ENCODE measurements at regions not wholly inside any gene's neighbourhood (a gene's known extent, or its start where the extent isn't known, plus 50 kb on each side); places are given as distances from the start of the nearest gene placed in this dataset.
"Not testable (repeated sequence)": the region's sequence is repeated elsewhere in the genome, so short reads cannot be mapped to it uniquely, and the experiment has no call there.

- Histone ChIP-seq H3K27me3 (no peaks in the 10 kb centered on the region), H3K4me3 (no peak overlapping the region), H3K4me1 (no peaks in the 10 kb centered on the region), H3K36me3 (no peaks in the 10 kb centered on the region), H3K27ac (no peak overlapping the region), H3K9me3 (no peaks in the 10 kb centered on the region)
- DNase-seq (ENCODE audit: low spot score in 2 of 2), result no peak
- TF ChIP-seq POLR2AphosphoS5 (IDR thresholded peaks at IDR 0.05), result no peak
- no peak for TF ChIP-seq EP300 (IDR thresholded peaks at IDR 0.05)
- TF ChIP-seq CTCF (IDR thresholded peaks at IDR 0.05), result no peak
- TF ChIP-seq POLR2A (IDR thresholded peaks at IDR 0.05), result no peak
- WGBS, result 76% methylated on average over 6 of the region's 6 CpGs
Measured at GRCh38 chr9:7561527-7562080, 238.0 kb downstream of the DMAC1 start.

- 44% methylated on average over 5 of the region's 5 CpGs for WGBS
- no peak for DNase-seq (ENCODE audit: low spot score in 2 of 2)
- Histone ChIP-seq H3K9me3 (no peaks in the 10 kb centered on the region), H3K4me1 (no peaks in the 10 kb centered on the region), H3K4me3 (no peak overlapping the region), H3K27me3 (no peaks in the 10 kb centered on the region), H3K27ac (no peak overlapping the region), H3K36me3 (no peaks in the 10 kb centered on the region)
- TF ChIP-seq POLR2A (IDR thresholded peaks at IDR 0.05) (no peak), EP300 (IDR thresholded peaks at IDR 0.05) (no peak), CTCF (IDR thresholded peaks at IDR 0.05) (no peak), POLR2AphosphoS5 (IDR thresholded peaks at IDR 0.05) (no peak)
Measured at GRCh38 chr9:7560669-7561305, 238.8 kb downstream of the DMAC1 start.

- H3K4me3 ChIP-seq, result no peak overlapping the region
- WGBS, result 74% methylated on average over 2 of the region's 2 CpGs
Measured at GRCh38 chr9:7554699-7555098, 244.9 kb downstream of the DMAC1 start.

GRCh38 chr9:7552706-7553105, 246.9 kb downstream of the DMAC1 start:
- H3K9me3 ChIP-seq; H3K27ac ChIP-seq; H3K4me1 ChIP-seq; H3K36me3 ChIP-seq; H3K27me3 ChIP-seq; DNase-seq (ENCODE audit: low spot score in 2 of 2); H3K4me3 ChIP-seq: not testable (repeated sequence)
- WGBS, result 76% methylated on average over 1 of the region's 1 CpG

More at GRCh38 chr9:7554699-7555098, 244.9 kb downstream of the DMAC1 start:
- Histone ChIP-seq H3K4me1 (no peaks in the 10 kb centered on the region), H3K27me3 (no peaks in the 10 kb centered on the region), H3K36me3 (no peaks in the 10 kb centered on the region), H3K27ac (no peak overlapping the region), H3K9me3 (no peaks in the 10 kb centered on the region)
- DNase-seq (ENCODE audit: low spot score in 2 of 2), result no peak
- TF ChIP-seq POLR2A (IDR thresholded peaks at IDR 0.05) (no peak), EP300 (IDR thresholded peaks at IDR 0.05) (no peak), CTCF (IDR thresholded peaks at IDR 0.05) (no peak), POLR2AphosphoS5 (IDR thresholded peaks at IDR 0.05) (no peak)

- Histone ChIP-seq H3K27me3 (peaks cover 4% of the 10 kb centered on the region), H3K27ac (no peak overlapping the region), H3K9me3 (no peaks in the 10 kb centered on the region), H3K4me3 (no peak overlapping the region), H3K36me3 (no peaks in the 10 kb centered on the region), H3K4me1 (no peaks in the 10 kb centered on the region)
- 63% methylated on average over 1 of the region's 3 CpGs for WGBS
- TF ChIP-seq POLR2A (IDR thresholded peaks at IDR 0.05), result no peak
- no peak for TF ChIP-seq CTCF (IDR thresholded peaks at IDR 0.05)
- no peak for TF ChIP-seq POLR2AphosphoS5 (IDR thresholded peaks at IDR 0.05)
- no peak for TF ChIP-seq EP300 (IDR thresholded peaks at IDR 0.05)
- DNase-seq (ENCODE audit: low spot score in 2 of 2), result no peak
Measured at GRCh38 chr9:7549249-7549648, 250.3 kb downstream of the DMAC1 start.

GRCh38 chr9:7546261-7546660, 253.3 kb downstream of the DMAC1 start:
- H3K27ac ChIP-seq, result no peak overlapping the region
- 96% methylated on average over 1 of the region's 1 CpG for WGBS
- H3K4me1 ChIP-seq, result no peaks in the 10 kb centered on the region
- DNase-seq (ENCODE audit: low spot score in 2 of 2), result no peak
- no peaks in the 10 kb centered on the region for H3K9me3 ChIP-seq
- no peak overlapping the region for H3K4me3 ChIP-seq
- TF ChIP-seq POLR2A (IDR thresholded peaks at IDR 0.05), result no peak
- TF ChIP-seq EP300 (IDR thresholded peaks at IDR 0.05), result no peak
- TF ChIP-seq POLR2AphosphoS5 (IDR thresholded peaks at IDR 0.05), result no peak
- no peak for TF ChIP-seq CTCF (IDR thresholded peaks at IDR 0.05)
- peaks cover 4% of the 10 kb centered on the region for H3K27me3 ChIP-seq
- no peaks in the 10 kb centered on the region for H3K36me3 ChIP-seq
